Activated naive CD4-positive, alpha-beta T cell treated with anti-CD3 and anti-CD28 coated beads, Interleukin-2, amount 50 U/mL, for 24 hours (primary cell): ENCODE measurements at regions not wholly inside any gene's neighbourhood (a gene's known extent, or its start where the extent isn't known, plus 50 kb on each side); places are given as distances from the start of the nearest gene placed in this dataset.
"Not testable (repeated sequence)": the region's sequence is repeated elsewhere in the genome, so short reads cannot be mapped to it uniquely, and the experiment has no call there.

Experiments used
- H3K27ac Mint-ChIP-seq: one replicate; pipeline ENCODE4 v1.8.0; 2021; ENCODE audit warnings: mild to moderate bottlenecking, mixed read lengths
- H3K27me3 Mint-ChIP-seq: one replicate; pipeline ENCODE4 v1.8.0; 2021; ENCODE audit warnings: mixed read lengths
- H3K36me3 Mint-ChIP-seq: one replicate; pipeline ENCODE4 v1.8.0; 2021; ENCODE audit warnings: mixed read lengths
- H3K4me1 Mint-ChIP-seq: one replicate; pipeline ENCODE4 v1.8.0; 2021; ENCODE audit warnings: mixed read lengths
- H3K4me3 Mint-ChIP-seq: one replicate; pipeline ENCODE4 v1.8.0; 2021; ENCODE audit warnings: mild to moderate bottlenecking, mixed read lengths
- H3K9me3 Mint-ChIP-seq: one replicate; pipeline ENCODE4 v1.8.0; 2021; ENCODE audit warnings: mixed read lengths

DNA sequence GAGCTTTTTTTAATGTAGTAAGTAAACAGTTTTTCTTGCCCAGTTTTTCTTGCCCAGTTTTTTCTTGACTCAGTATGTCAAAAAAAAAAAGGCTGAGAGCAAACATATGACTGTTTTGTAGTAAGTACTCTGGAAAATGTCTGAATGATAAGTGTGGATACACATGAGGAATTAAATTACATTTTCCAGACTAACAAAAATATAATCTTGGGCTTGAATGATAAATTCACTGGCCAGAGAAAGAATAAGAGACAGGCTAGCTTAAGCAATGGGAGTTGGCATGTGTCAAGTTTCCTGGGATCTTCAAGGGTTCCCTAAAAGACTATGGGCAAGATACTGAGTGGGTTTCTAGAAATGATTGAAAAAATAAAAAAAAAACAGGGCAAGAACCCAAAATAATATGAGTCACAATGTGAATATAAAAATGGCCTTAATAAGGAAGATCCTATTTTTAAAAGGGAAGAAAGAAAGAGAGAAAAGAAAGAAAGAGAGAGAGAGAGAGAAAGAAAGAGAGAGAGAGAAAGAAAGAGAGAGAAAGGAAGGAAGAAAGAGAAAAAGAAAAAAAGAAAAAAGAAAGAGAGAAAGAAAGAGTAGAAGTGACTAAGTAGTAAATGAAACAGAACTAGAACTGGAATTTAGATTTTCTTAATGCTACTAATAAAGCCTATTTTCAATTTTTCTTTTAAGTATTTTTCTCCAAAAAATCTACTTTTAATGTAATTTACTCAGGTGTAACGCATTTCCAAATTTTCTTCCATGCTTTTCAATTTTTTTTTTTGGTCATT is 60.2 kb downstream of the TFPI2 start:
- no peak overlapping the region for H3K4me3 Mint-ChIP-seq
- H3K27me3 Mint-ChIP-seq, result no peaks in the 10 kb centered on the region
- H3K36me3 Mint-ChIP-seq, result no peaks in the 10 kb centered on the region
- no peaks in the 10 kb centered on the region for H3K4me1 Mint-ChIP-seq
- H3K27ac Mint-ChIP-seq, result no peak overlapping the region
- peaks cover 5% of the 10 kb centered on the region for H3K9me3 Mint-ChIP-seq

DNA sequence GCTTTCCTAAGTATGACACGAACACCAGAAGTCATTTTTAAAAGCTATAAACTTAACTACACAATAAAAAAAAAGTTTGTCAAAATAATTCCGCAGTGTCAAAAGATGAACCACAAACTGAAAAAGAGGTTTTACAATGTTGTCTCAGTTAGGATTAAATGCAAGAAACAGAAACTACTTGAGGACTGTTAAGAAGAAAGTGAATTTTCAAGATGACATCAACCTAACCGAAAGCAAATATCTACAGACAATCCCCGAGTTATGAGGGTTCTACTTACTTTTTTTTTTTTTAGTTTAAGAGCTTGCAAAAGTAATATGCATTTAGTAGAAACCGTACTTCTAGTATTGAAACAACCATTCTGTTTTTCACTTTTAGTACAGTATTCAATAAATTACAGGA is 62.3 kb downstream of the TFPI2 start:
- H3K27me3 Mint-ChIP-seq, result no peaks in the 10 kb centered on the region

DNA sequence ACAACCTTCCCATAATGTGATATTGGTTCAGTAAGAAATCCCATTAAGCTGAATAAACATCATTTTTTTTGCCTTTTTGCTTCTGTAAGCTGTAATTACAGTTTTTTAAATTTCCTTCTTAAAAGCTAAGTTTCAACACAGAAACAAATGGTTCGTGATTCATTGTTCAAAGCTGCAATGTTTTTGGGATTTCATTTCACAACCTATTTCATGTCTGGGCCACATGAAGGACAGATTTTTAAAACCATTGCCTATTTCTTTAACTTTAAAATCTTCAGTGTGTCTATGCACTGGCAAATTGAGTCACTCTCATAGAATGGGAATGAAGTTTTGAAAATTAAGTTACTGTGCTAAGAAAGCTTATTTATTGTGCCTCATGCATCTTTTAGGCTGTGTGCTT is 66.9 kb downstream of the TFPI2 start:
- Mint-ChIP-seq H3K27me3 (no peaks in the 10 kb centered on the region), H3K36me3 (no peaks in the 10 kb centered on the region), H3K27ac (no peak overlapping the region), H3K4me3 (no peak overlapping the region), H3K9me3 (peaks cover 5% of the 10 kb centered on the region), H3K4me1 (no peaks in the 10 kb centered on the region)

More for the DNA sequence above, 62.3 kb downstream of the TFPI2 start:
- no peak overlapping the region for H3K4me3 Mint-ChIP-seq
- H3K9me3 Mint-ChIP-seq, result peaks cover 5% of the 10 kb centered on the region
- H3K4me1 Mint-ChIP-seq, result no peaks in the 10 kb centered on the region
- H3K27ac Mint-ChIP-seq, result no peak overlapping the region
- H3K36me3 Mint-ChIP-seq, result no peaks in the 10 kb centered on the region

DNA sequence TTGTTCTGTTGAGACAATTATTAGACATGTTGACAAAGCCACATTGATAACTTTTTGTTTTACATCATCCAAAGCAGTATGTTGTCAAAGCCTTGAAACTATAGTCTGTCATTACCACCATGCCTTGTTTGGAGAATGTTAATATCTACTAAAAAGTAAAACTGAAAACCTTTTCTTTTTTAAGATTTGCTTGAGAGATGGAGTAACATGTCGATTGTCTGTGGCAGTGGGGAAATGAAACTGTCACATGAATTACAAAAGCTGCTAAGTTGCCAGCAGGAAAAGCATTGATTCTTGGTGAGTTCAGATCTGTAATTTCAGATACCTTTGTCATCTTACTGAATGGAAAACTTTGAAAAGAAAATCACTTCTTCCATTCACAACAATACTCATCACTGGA is 69.1 kb downstream of the TFPI2 start:
- H3K27me3 Mint-ChIP-seq, result no peaks in the 10 kb centered on the region
- no peaks in the 10 kb centered on the region for H3K36me3 Mint-ChIP-seq
- H3K27ac Mint-ChIP-seq, result no peak overlapping the region
- H3K4me3 Mint-ChIP-seq, result no peak overlapping the region
- no peaks in the 10 kb centered on the region for H3K4me1 Mint-ChIP-seq
- no peaks in the 10 kb centered on the region for H3K9me3 Mint-ChIP-seq

DNA sequence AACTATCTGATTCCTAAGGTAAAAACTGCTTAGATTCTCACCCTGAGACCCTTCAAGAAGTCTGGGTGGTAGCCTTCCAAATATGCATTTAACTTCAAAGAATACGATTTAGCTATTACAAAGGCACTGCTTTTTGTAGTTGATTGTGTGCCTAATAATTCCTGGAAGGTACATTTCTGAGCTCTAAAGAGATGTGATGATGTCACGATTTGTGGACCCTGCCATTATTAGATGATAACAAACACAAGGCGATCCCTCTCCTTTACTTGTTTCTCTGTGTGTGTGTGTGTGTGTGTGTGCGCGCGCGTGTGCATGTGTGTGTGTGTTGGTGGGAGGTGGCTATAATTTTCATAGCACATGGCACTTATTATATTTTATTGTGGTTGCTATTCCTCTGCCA is 70.9 kb downstream of the TFPI2 start:
- no peaks in the 10 kb centered on the region for H3K36me3 Mint-ChIP-seq
- H3K27me3 Mint-ChIP-seq, result no peaks in the 10 kb centered on the region
- no peak overlapping the region for H3K27ac Mint-ChIP-seq
- no peaks in the 10 kb centered on the region for H3K4me1 Mint-ChIP-seq
- H3K4me3 Mint-ChIP-seq, result no peak overlapping the region
- no peaks in the 10 kb centered on the region for H3K9me3 Mint-ChIP-seq

DNA sequence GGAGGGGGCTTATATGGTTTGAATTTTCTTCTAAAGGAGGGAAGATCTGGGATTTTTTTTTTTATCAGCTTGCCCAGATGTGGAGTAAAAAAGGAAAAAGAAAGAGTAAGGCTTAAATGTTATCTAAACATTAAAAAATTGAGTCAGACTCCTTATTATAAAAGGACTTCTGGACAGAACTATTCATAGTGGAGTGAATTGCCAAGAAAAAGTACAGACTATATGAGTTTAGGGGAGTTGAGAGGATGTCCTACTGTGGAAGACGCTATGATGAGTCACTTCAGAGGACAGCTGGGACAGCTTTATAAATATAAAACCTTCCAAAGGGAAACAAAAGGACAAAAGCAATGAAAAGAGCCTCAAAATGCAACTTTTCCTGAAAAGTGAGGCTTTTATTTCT is 73.0 kb downstream of the TFPI2 start:
- H3K4me1 Mint-ChIP-seq, result no peaks in the 10 kb centered on the region
- no peaks in the 10 kb centered on the region for H3K36me3 Mint-ChIP-seq
- no peak overlapping the region for H3K27ac Mint-ChIP-seq
- H3K4me3 Mint-ChIP-seq, result no peak overlapping the region
- H3K9me3 Mint-ChIP-seq, result no peaks in the 10 kb centered on the region
- no peaks in the 10 kb centered on the region for H3K27me3 Mint-ChIP-seq

DNA sequence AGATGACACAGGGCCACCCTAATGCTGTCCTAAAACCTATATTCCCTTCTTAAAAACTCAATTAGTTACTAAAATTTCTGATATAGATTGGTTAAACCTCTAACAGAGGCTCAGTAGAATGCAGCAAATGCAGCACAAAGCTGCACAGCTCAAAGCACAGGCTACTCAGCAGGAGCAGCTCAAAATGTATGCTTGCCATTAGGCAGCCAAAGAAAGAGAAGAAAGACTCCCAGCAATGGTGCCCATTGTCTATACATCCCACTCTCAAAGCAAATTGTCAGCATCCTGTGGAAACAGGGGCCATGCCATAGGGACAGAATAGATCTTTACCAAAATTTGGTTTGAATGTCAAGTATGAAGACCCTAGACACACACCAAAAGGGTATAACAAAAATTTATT is 73.5 kb downstream of the TFPI2 start:
- H3K4me1 Mint-ChIP-seq, result no peaks in the 10 kb centered on the region
- no peaks in the 10 kb centered on the region for H3K27me3 Mint-ChIP-seq
- no peaks in the 10 kb centered on the region for H3K9me3 Mint-ChIP-seq
- no peaks in the 10 kb centered on the region for H3K36me3 Mint-ChIP-seq
- no peak overlapping the region for H3K4me3 Mint-ChIP-seq
- no peak overlapping the region for H3K27ac Mint-ChIP-seq

DNA sequence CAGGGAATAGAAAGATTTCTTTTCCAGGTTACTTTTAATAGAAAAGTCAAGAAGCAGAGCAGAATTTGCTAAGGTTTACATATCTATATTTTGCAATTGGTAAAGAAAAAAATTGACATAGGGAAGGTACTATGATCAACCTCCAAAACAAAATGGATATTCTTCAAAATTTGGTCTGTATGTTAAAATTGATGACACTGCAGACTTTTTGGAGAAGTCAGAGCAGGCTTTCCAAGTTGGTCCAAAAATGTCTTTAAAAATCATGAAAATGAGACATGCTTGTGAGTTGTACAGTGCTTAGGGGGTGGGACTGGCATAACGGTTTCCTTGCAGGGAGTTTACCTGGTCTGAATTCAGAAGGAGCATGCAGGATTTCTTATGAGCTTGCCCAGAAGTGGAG is 77.0 kb downstream of the TFPI2 start:
- H3K27me3 Mint-ChIP-seq, result no peaks in the 10 kb centered on the region
- H3K4me3 Mint-ChIP-seq, result no peak overlapping the region
- H3K4me1 Mint-ChIP-seq, result no peaks in the 10 kb centered on the region
- H3K27ac Mint-ChIP-seq, result no peak overlapping the region
- H3K9me3 Mint-ChIP-seq, result no peaks in the 10 kb centered on the region
- no peaks in the 10 kb centered on the region for H3K36me3 Mint-ChIP-seq

DNA sequence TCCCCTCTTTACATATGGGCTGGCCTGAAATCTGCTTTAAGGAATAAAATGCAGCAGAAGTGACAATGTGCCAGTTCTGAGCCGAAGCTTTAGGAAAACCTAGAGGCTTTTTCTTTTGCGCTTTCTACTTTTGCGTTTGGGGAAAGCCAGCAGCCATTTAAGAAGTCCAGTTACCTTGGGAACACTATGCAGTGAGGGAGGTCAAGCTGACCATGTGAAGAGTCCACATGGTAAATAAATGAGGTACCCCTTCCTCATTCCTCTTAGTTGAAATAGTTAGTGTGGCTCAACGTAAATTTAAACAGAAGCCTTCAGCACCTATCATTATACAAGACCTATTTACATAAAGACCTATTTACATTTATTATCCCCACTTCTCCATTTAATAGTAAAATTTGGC is 78.5 kb downstream of the TFPI2 start:
- Mint-ChIP-seq H3K4me3 (no peak overlapping the region), H3K27me3 (no peaks in the 10 kb centered on the region), H3K9me3 (no peaks in the 10 kb centered on the region), H3K36me3 (no peaks in the 10 kb centered on the region), H3K4me1 (no peaks in the 10 kb centered on the region), H3K27ac (no peak overlapping the region)

DNA sequence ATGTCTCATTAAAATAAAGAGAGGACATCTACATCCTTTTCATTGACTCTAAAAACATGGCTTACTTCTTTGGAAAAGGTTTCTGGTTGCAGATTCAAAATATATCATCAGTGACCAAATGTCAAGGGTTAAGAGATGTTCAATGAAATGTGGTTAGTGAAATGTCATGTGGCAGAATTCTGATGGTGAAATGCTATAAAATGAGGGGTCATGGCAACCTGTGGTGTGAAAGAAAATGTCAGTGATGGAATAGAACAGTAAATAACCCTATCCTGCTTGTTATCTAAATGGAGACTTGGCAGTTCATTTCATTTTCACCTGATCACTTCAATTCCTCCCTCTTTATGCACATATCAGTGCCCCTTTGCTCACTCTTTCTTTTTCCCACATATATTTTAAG is 79.4 kb downstream of the TFPI2 start:
- H3K27me3 Mint-ChIP-seq, result no peaks in the 10 kb centered on the region
- no peak overlapping the region for H3K27ac Mint-ChIP-seq
- H3K9me3 Mint-ChIP-seq, result no peaks in the 10 kb centered on the region
- H3K4me1 Mint-ChIP-seq, result no peaks in the 10 kb centered on the region
- H3K4me3 Mint-ChIP-seq, result no peak overlapping the region
- H3K36me3 Mint-ChIP-seq, result no peaks in the 10 kb centered on the region

DNA sequence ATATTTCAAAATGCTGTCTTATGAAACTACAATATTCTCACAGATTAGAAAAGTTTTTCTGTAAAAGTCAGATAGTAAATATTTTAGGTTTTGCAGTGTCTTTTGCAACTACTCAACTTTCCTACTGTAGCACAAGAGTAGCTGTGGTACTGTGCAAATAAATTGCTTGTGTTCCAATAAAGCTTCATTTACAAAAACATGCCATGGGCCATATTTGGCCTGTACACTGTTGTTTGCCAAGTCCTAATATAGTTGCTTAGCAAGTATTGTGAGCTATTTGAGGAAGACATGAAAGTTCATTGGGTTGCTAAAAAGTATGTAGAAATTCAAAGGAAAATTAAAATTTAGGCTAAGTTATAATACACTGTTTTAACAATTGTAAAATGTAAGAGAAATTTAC is 80.0 kb downstream of the TFPI2 start:
- H3K9me3 Mint-ChIP-seq, result no peaks in the 10 kb centered on the region
- no peak overlapping the region for H3K4me3 Mint-ChIP-seq
- H3K27me3 Mint-ChIP-seq, result no peaks in the 10 kb centered on the region
- no peaks in the 10 kb centered on the region for H3K36me3 Mint-ChIP-seq
- no peak overlapping the region for H3K27ac Mint-ChIP-seq
- no peaks in the 10 kb centered on the region for H3K4me1 Mint-ChIP-seq

DNA sequence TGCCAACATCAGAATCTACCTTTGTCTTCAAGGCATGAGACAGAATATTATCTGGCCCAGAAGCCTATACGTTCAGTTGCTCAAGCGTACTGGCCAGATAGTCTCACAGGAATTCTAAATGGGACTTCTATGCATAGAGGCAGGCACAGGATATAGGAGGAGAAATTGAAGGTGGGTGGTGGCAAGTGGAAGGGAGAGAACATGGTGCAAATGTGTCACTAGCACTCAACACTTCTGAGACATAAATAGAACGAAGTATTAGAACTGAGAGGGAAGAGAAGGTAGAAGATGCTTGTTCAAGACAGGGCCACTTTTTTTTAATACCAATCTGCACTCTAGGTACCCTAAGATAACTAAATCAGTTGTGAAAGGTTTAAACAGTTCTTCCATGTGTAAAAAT is 85.8 kb downstream of the TFPI2 start:
- Mint-ChIP-seq H3K4me3 (no peak overlapping the region), H3K9me3 (peaks cover 9% of the 10 kb centered on the region), H3K4me1 (no peaks in the 10 kb centered on the region), H3K27me3 (no peaks in the 10 kb centered on the region), H3K36me3 (no peaks in the 10 kb centered on the region), H3K27ac (no peak overlapping the region)

DNA sequence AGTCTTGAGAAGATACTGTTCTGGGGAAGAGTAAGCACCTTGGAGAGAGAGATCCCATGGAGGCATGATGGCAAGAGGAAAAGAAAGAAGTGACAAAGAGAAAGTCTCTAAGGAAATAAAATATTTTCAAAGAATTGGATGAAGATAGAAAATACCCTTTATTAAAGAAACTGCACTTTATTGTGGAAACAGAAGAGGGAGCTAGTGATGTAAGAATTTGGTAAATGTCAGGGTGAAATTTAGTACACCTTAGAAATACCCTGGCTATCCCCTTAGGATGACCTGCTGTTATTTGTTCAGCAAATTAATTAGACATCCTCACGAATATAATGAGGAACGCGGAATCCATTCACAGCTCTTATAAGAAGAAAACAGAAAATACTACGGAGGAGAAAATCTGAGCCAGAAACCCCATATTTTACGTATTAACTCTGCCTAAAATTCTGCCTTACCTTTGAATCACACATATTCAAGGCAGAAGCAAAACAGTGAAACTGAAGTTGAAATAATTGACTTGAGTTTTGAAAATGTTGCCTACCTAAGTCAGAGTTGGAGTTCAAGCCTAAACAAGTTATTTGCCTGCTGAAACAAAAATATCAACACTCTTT is 90.7 kb downstream of the TFPI2 start:
- Mint-ChIP-seq H3K27ac (no peak overlapping the region), H3K4me1 (no peaks in the 10 kb centered on the region), H3K36me3 (no peaks in the 10 kb centered on the region), H3K4me3 (no peak overlapping the region), H3K9me3 (peaks cover 9% of the 10 kb centered on the region), H3K27me3 (peaks cover 2% of the 10 kb centered on the region)

DNA sequence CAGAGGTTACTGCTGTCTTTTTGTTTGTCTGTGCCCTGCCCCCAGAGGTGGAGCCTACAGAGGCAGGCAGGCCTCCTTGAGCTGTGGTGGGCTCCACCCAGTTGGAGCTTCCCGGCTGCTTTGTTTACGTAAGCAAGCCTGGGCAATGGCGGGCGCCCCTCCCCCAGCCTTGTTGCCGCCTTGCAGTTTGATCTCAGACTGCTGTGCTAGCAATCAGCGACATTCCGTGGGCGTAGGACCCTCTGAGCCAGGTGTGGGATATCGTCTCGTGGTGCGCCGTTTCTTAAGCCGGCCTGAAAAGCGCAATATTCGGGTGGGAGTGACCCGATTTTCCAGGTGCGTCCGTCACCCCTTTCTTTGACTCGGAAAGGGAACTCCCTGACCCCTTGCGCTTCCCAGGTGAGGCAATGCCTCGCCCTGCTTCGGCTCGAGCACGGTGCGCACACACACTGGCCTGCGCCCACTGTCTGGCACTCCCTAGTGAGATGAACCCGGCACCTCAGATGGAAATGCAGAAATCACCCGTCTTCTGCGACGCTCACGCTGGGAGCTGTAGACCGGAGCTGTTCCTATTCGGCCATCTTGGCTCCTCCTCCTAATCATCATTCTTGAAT is 97.4 kb downstream of the TFPI2 start:
- not testable (repeated sequence) for H3K36me3 Mint-ChIP-seq, H3K27ac Mint-ChIP-seq, H3K4me1 Mint-ChIP-seq, H3K27me3 Mint-ChIP-seq, H3K4me3 Mint-ChIP-seq, H3K9me3 Mint-ChIP-seq

DNA sequence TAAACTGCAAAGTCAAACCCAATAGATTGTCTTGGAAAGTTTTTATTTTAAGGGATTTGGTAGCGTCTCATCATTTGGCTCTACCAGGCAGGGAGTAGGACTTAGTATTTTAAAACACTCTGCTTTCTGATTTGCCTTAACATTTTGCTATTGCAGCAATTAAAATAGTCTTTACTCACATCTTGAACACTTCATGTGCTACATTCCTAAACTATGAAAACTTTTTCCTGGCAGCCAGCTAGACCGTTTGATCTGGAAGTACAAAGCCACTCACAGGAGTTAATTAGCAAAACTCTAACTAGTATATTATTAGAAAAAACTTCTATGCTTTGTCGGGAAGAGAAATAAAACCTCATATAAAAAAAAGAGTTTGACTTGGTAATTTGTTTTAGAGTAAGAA is 111.4 kb downstream of the TFPI2 start:
- H3K36me3 Mint-ChIP-seq, result no peaks in the 10 kb centered on the region
- no peak overlapping the region for H3K27ac Mint-ChIP-seq
- H3K4me3 Mint-ChIP-seq, result no peak overlapping the region
- no peaks in the 10 kb centered on the region for H3K4me1 Mint-ChIP-seq
- no peaks in the 10 kb centered on the region for H3K9me3 Mint-ChIP-seq
- H3K27me3 Mint-ChIP-seq, result no peaks in the 10 kb centered on the region

DNA sequence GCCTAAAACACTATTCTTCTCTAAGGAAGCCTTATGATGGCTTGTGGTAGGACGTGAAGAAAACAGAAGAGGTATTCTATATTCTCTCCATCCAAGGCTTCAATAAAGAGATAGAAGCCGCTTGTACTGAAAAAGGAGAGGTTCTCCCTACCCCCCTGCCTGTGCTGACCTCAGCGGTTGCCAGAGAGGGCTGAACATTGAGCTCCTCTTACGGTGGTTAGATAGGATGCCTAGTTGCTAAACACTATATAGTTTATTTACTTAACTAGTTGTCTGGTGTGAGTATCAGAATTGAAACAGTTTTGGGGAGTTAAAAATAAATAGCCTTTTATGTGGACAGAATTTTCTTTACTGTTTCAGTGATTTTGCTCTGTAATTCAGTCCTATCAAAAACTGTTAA is 112.2 kb downstream of the TFPI2 start:
- H3K4me3 Mint-ChIP-seq, result no peak overlapping the region
- H3K36me3 Mint-ChIP-seq, result no peaks in the 10 kb centered on the region
- H3K9me3 Mint-ChIP-seq, result no peaks in the 10 kb centered on the region
- no peaks in the 10 kb centered on the region for H3K27me3 Mint-ChIP-seq
- no peaks in the 10 kb centered on the region for H3K4me1 Mint-ChIP-seq
- H3K27ac Mint-ChIP-seq, result no peak overlapping the region
